ENCODE measurements at regions not wholly inside any gene's neighbourhood (a gene's known extent, or its start where the extent isn't known, plus 50 kb on each side); places are given as distances from the start of the nearest gene placed in this dataset.

DNA sequence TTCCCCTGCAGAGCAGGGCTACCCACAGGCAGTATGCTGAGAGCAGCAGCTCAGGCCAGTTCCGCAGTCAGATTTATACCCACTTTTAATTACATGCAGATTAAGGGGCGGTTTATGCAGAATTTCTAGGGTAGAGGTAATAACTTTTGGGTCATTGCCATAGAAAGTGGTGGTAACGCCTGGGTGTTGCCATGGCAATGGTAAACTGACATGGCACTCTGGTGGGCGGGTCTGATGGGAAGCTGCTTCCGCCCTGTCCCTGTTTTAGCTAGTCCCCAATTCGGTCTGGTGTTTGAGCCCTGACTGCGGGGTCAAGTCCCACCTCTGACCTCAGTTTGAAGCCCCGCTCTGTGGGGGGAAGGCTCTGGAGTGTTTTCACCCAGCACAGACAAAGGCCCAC, 141.1 kb upstream of the VSTM2B start:
- H3K4me1 Mint-ChIP-seq: peaks cover 22% of the 10 kb centered on the region
- ATAC-seq (peak; percentile 51; the same call in 1 of the 2 replicates), DNase-seq (ENCODE audit: low spot score) (peak; percentile 25)
- TF ChIP-seq TEAD4 (CRISPR knock-in tag; IDR thresholded peaks at IDR 0.05) (no peak), NR1H2 (CRISPR knock-in tag; IDR thresholded peaks at IDR 0.05) (no peak)
- no peak overlapping the region for H3K27ac Mint-ChIP-seq
- CTCF ChIA-PET: interaction anchor here (0.6 to 2.4 kb wide), 7 partner anchors 9 to 654 kb away, joined by 4 to 11 read pairs (median 5); no protein-coding TSS in a partner anchor
- H3K9me3 Mint-ChIP-seq: no peaks in the 10 kb centered on the region
- H3K4me3 Mint-ChIP-seq: no peak overlapping the region
- no peaks in the 10 kb centered on the region; the same call in 1 of the 2 replicates for H3K27me3 Mint-ChIP-seq (ENCODE audit: low read depth)
- POLR2A ChIA-PET: no interaction called here
- no peaks in the 10 kb centered on the region for H3K36me3 Mint-ChIP-seq

DNA sequence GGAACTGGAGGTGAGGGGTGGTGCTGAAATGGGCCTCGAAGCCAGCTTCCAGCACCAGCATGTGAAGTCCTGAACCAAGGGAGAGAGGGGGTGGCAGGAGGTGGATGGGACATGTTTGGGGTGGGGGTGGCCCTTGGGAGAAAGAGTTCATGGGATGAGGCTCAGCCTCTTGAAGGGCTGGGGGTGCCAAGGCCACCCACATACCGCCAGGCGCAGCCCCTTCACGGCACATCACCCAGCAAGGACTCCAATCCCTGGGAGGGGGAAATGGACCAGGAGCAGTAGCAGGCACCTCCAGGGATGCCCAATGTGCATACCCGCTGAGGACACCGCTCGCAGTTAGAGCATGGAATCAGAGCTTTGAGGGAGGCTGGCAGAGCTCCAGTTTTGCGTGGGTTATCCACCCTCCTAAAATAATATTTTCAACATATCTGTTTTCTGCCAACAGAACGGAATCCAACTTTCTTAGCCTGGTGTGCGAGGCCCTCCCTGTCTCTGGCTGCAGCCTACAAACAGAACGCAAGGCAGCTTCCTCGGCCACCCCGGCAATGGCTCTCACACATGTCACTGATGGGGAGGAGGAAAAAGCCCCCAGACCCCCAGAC, 140.5 kb upstream of the VSTM2B start:
- H3K27ac Mint-ChIP-seq: no peak overlapping the region
- DNase-seq (ENCODE audit: low spot score): no peak
- H3K27me3 Mint-ChIP-seq (ENCODE audit: low read depth): no peaks in the 10 kb centered on the region; the same call in 1 of the 2 replicates
- ChIA-PET CTCF (interaction anchor here (0.6 to 2.4 kb wide), 7 partner anchors 8 to 654 kb away, joined by 3 to 11 read pairs (median 4); no protein-coding TSS in a partner anchor), POLR2A (interaction anchor here (0.5 kb wide), 1 partner anchor 22 kb away, joined by 4 read pairs; no protein-coding TSS in a partner anchor)
- H3K9me3 Mint-ChIP-seq: no peaks in the 10 kb centered on the region
- no peaks in the 10 kb centered on the region for H3K36me3 Mint-ChIP-seq
- no peak for ATAC-seq
- TF ChIP-seq SP1 (CRISPR knock-in tag; conservative IDR thresholded peaks at IDR 0.05) (no peak), FOXJ3 (CRISPR knock-in tag; IDR thresholded peaks at IDR 0.05; ENCODE audit: borderline replicate concordance) (no peak), SMAD4 (CRISPR knock-in tag; IDR thresholded peaks at IDR 0.05) (no peak), IRF2 (CRISPR knock-in tag; IDR thresholded peaks at IDR 0.05; ENCODE audit: borderline replicate concordance, low read depth) (no peak), GRHL2 (CRISPR knock-in tag; IDR thresholded peaks at IDR 0.05; ENCODE audit: insufficient replicate concordance, severe bottlenecking) (no peak), ZNF671 (CRISPR knock-in tag; IDR thresholded peaks at IDR 0.05) (no peak), ZNF232 (CRISPR knock-in tag; IDR thresholded peaks at IDR 0.05) (no peak), ZNF532 (CRISPR knock-in tag; IDR thresholded peaks at IDR 0.05; ENCODE audit: borderline replicate concordance) (no peak), ZSCAN18 (CRISPR knock-in tag; IDR thresholded peaks at IDR 0.05) (no peak)
- TF ChIP-seq, protein P1, sequence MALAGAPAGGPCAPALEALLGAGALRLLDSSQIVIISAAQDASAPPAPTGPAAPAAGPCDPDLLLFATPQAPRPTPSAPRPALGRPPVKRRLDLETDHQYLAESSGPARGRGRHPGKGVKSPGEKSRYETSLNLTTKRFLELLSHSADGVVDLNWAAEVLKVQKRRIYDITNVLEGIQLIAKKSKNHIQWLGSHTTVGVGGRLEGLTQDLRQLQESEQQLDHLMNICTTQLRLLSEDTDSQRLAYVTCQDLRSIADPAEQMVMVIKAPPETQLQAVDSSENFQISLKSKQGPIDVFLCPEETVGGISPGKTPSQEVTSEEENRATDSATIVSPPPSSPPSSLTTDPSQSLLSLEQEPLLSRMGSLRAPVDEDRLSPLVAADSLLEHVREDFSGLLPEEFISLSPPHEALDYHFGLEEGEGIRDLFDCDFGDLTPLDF (CRISPR knock-in tag; IDR thresholded peaks at IDR 0.05): no peak
- TF ChIP-seq, protein P2, sequence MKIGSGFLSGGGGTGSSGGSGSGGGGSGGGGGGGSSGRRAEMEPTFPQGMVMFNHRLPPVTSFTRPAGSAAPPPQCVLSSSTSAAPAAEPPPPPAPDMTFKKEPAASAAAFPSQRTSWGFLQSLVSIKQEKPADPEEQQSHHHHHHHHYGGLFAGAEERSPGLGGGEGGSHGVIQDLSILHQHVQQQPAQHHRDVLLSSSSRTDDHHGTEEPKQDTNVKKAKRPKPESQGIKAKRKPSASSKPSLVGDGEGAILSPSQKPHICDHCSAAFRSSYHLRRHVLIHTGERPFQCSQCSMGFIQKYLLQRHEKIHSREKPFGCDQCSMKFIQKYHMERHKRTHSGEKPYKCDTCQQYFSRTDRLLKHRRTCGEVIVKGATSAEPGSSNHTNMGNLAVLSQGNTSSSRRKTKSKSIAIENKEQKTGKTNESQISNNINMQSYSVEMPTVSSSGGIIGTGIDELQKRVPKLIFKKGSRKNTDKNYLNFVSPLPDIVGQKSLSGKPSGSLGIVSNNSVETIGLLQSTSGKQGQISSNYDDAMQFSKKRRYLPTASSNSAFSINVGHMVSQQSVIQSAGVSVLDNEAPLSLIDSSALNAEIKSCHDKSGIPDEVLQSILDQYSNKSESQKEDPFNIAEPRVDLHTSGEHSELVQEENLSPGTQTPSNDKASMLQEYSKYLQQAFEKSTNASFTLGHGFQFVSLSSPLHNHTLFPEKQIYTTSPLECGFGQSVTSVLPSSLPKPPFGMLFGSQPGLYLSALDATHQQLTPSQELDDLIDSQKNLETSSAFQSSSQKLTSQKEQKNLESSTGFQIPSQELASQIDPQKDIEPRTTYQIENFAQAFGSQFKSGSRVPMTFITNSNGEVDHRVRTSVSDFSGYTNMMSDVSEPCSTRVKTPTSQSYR (CRISPR knock-in tag; IDR thresholded peaks at IDR 0.05): no peak
- TF ChIP-seq, protein P3, sequence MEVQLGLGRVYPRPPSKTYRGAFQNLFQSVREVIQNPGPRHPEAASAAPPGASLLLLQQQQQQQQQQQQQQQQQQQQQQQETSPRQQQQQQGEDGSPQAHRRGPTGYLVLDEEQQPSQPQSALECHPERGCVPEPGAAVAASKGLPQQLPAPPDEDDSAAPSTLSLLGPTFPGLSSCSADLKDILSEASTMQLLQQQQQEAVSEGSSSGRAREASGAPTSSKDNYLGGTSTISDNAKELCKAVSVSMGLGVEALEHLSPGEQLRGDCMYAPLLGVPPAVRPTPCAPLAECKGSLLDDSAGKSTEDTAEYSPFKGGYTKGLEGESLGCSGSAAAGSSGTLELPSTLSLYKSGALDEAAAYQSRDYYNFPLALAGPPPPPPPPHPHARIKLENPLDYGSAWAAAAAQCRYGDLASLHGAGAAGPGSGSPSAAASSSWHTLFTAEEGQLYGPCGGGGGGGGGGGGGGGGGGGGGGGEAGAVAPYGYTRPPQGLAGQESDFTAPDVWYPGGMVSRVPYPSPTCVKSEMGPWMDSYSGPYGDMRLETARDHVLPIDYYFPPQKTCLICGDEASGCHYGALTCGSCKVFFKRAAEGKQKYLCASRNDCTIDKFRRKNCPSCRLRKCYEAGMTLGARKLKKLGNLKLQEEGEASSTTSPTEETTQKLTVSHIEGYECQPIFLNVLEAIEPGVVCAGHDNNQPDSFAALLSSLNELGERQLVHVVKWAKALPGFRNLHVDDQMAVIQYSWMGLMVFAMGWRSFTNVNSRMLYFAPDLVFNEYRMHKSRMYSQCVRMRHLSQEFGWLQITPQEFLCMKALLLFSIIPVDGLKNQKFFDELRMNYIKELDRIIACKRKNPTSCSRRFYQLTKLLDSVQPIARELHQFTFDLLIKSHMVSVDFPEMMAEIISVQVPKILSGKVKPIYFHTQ (CRISPR knock-in tag; IDR thresholded peaks at IDR 0.05): no peak
- TF ChIP-seq, protein P4, sequence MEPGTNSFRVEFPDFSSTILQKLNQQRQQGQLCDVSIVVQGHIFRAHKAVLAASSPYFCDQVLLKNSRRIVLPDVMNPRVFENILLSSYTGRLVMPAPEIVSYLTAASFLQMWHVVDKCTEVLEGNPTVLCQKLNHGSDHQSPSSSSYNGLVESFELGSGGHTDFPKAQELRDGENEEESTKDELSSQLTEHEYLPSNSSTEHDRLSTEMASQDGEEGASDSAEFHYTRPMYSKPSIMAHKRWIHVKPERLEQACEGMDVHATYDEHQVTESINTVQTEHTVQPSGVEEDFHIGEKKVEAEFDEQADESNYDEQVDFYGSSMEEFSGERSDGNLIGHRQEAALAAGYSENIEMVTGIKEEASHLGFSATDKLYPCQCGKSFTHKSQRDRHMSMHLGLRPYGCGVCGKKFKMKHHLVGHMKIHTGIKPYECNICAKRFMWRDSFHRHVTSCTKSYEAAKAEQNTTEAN (CRISPR knock-in tag; IDR thresholded peaks at IDR 0.05): no peak
- H3K4me3 Mint-ChIP-seq: no peak overlapping the region
- peaks cover 16% of the 10 kb centered on the region for H3K4me1 Mint-ChIP-seq

All from WTC11 (cell line).